Lower leg skin (tissue), 3 donors: ENCODE measurements at regions not wholly inside any gene's neighbourhood (a gene's known extent, or its start where the extent isn't known, plus 50 kb on each side); places are given as distances from the start of the nearest gene placed in this dataset.

ENCODE experiments used
- POLR2A ChIP-seq, 2 donors: fragments of 450-650 bp; IDR thresholded peaks; one replicate each; pipeline ENCODE4 v1.6.1; 2016 to 2017; ENCODE audit warnings: antibody characterized with exemption in 2 of 2, mild to moderate bottlenecking in 1 of 2, moderate library complexity in 1 of 2
- TF ChIP-seq, protein P1 (sequence below), 3 donors: fragments of 450-650 bp; IDR thresholded peaks; one replicate each; pipeline ENCODE4 v1.5.1; 2016; ENCODE audit warnings: antibody characterized with exemption in 3 of 3, mild to moderate bottlenecking in 3 of 3, moderate library complexity in 2 of 3

DNA sequence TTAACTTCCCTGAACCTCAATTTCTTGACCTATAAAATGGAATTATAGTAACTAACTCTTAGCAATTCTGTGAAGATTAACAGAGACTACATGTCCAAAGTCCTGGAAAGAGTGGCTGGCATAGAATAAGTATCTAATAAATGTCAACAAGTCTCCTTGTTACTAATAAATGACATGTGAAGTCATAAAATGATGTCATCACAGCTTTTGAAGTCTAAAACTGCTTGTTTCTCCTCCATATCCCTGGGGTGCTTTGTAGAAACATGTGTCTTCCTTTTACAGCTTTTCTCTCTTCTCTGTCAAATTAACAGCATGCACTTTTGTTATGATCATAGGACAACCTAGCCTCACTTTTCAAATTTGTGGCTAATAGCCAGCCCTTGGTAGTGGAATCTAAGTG is 510.2 kb downstream of the NTRK3 start:
- TF ChIP-seq POLR2A (IDR thresholded peaks at IDR 0.05): no peak
- TF ChIP-seq, protein P1, sequence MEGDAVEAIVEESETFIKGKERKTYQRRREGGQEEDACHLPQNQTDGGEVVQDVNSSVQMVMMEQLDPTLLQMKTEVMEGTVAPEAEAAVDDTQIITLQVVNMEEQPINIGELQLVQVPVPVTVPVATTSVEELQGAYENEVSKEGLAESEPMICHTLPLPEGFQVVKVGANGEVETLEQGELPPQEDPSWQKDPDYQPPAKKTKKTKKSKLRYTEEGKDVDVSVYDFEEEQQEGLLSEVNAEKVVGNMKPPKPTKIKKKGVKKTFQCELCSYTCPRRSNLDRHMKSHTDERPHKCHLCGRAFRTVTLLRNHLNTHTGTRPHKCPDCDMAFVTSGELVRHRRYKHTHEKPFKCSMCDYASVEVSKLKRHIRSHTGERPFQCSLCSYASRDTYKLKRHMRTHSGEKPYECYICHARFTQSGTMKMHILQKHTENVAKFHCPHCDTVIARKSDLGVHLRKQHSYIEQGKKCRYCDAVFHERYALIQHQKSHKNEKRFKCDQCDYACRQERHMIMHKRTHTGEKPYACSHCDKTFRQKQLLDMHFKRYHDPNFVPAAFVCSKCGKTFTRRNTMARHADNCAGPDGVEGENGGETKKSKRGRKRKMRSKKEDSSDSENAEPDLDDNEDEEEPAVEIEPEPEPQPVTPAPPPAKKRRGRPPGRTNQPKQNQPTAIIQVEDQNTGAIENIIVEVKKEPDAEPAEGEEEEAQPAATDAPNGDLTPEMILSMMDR (IDR thresholded peaks at IDR 0.05): no peak
